Caco-2 (cell line): ENCODE measurements at regions not wholly inside any gene's neighbourhood (a gene's known extent, or its start where the extent isn't known, plus 50 kb on each side); places are given as distances from the start of the nearest gene placed in this dataset.
"Not testable (repeated sequence)": the region's sequence is repeated elsewhere in the genome, so short reads cannot be mapped to it uniquely, and the experiment has no call there.

Source experiments
- BruUV-seq: library from RNA; stranded (reverse); fragments of 400-500 nt; replicated peaks from 2 replicates; lab custom pipeline; 2021; lab: Mats Ljungman, UMichigan
- CTCF ChIA-PET: fragments of 300-600 bp; sonication (Branson Sonifier 250); formaldehyde crosslinking; loops from one replicate; lab custom pipeline; 2022; ENCODE audit warnings: antibody characterized with exemption; lab: Charles Lee
- POLR2A ChIA-PET: fragments of 300-600 bp; sonication (Branson Sonifier 250); formaldehyde crosslinking; loops from one replicate; lab custom pipeline; 2022; ENCODE audit warnings: antibody characterized with exemption; lab: Charles Lee
- DNase-seq, 2 experiments: peaks; one replicate each; pipeline versions ENCODE4 v3.0.0 to v3.0.0-alpha.2; 2020 to 2022
- H3K27me3 ChIP-seq: replicated peaks from 2 replicates; pipeline ENCODE4 v1.6.0; 2011; ENCODE audit warnings: low read length; ENCODE audit not compliant: control insufficient read depth, insufficient read depth
- H3K36me3 ChIP-seq: 2 replicates; pipeline ENCODE4 v1.5.1; 2011; ENCODE audit warnings: low read length; ENCODE audit not compliant: control insufficient read depth, insufficient read depth
- H3K4me1 ChIP-seq: fragments of 250-450 bp; sonication (Bioruptor Pico); 2 replicates; pipeline ENCODE4 v1.5.1; 2020; ENCODE audit warnings: mild to moderate bottlenecking
- H3K4me3 ChIP-seq: 2 replicates; pipeline ENCODE4 v1.5.1; 2011; ENCODE audit warnings: low read depth, mild to moderate bottlenecking, control low read depth, low read length
- H3K9me3 ChIP-seq: fragments of 250-450 bp; sonication (Bioruptor Pico); 2 replicates; pipeline ENCODE4 v1.5.1; 2020; ENCODE audit warnings: mild to moderate bottlenecking, moderate library complexity
- H3K27ac Mint-ChIP-seq: one replicate; pipeline ENCODE4 v1.8.0; 2022; ENCODE audit warnings: mixed read lengths; ENCODE audit not compliant: unreplicated experiment
- H3K27me3 Mint-ChIP-seq: one replicate; pipeline ENCODE4 v1.8.0; 2022; ENCODE audit warnings: mixed read lengths; ENCODE audit not compliant: insufficient read depth, unreplicated experiment
- H3K36me3 Mint-ChIP-seq: one replicate; pipeline ENCODE4 v1.8.0; 2022; ENCODE audit warnings: mild to moderate bottlenecking, mixed read lengths; ENCODE audit not compliant: insufficient read depth, unreplicated experiment
- H3K4me1 Mint-ChIP-seq: one replicate; pipeline ENCODE4 v1.8.0; 2022; ENCODE audit warnings: low read depth, mixed read lengths; ENCODE audit not compliant: unreplicated experiment
- H3K4me3 Mint-ChIP-seq: one replicate; pipeline ENCODE4 v1.8.0; 2022; ENCODE audit warnings: mild to moderate bottlenecking, moderate library complexity, mixed read lengths; ENCODE audit not compliant: unreplicated experiment
- H3K9me3 Mint-ChIP-seq: one replicate; pipeline ENCODE4 v1.8.0; 2022; ENCODE audit warnings: mixed read lengths; ENCODE audit not compliant: unreplicated experiment
- intact Hi-C: fragments of 100-400 bp; cut with micrococcal nuclease; formaldehyde crosslinking; loops from one replicate; pipeline ENCODE4 v1.10.0; 2022; ENCODE audit not compliant: unreplicated experiment
- TF ChIP-seq, protein P1 (sequence below), 2 experiments: fragments of 200-600 bp in 1 of 2; IDR thresholded peaks; 1 replicate in 1 of 2; 2 replicates in 1 of 2; pipeline versions ENCODE4 v1.5.1 to v1.8.0; 2011 to 2022; ENCODE audit warnings: antibody characterized with exemption in 1 of 2, control low read depth in 1 of 2, inconsistent platforms in 1 of 2, low read depth in 1 of 2, low read length in 1 of 2, mild to moderate bottlenecking in 1 of 2, moderate library complexity in 1 of 2; ENCODE audit not compliant: insufficient read depth in 1 of 2, severe bottlenecking in 1 of 2, unreplicated experiment in 1 of 2

DNA sequence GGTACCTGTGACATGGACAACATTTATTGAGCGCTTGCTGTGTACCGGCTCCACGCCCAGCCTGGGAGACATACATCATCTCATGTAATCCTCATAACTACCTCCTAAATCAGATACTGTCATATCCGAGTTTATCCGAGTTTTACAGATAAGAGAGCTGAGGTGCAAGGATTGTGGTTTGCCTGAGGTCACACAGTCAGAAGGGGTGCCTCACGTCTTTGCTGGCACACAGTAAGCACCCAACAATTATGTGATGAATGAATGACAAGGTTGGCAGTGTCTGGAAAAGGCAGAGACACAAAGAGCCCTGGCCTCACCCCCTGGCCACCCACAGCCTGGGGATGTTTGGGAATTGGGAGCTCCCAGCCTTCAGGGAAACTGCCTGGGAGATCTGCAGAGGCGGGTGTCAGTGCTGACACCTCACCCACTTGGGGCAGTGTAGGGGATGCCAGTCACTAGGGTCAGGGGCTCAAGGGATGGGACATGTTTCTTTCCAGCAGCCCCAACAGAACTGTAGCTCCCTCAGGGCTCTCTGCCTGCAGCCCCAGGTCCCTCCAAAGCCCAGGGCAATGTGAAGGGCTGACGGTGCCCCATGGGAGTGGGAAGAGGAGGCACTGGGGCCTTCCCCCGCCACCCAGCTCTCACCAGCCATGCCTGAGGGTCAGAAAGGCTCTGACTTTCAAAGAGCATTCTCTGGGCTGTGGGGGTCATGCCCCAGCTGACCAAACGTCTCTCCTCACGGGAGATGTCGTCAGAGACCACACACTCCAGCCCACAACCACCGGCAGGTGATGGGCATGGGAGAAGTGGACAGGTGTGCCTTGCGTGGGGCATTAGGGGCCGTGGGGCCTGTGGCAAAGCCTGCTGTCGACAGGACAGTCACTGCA is 157.5 kb downstream of the ZFP36L2 start:
- no TSS peak for BruUV-seq
- DNase-seq, result no peak
- H3K4me1 ChIP-seq, result peaks cover 26% of the 10 kb centered on the region
- ChIA-PET CTCF (interaction anchor here (1.0 kb wide), 1 partner anchor 93 kb away, joined by 4 read pairs; no protein-coding TSS in a partner anchor), POLR2A (no interaction called here)
- H3K4me1 Mint-ChIP-seq, result peaks cover 19% of the 10 kb centered on the region
- H3K36me3 Mint-ChIP-seq, result no peaks in the 10 kb centered on the region
- H3K36me3 ChIP-seq, result no peaks in the 10 kb centered on the region
- no peak overlapping the region for H3K27ac Mint-ChIP-seq
- peaks cover 19% of the 10 kb centered on the region for H3K9me3 Mint-ChIP-seq
- H3K27me3 ChIP-seq, result no peaks in the 10 kb centered on the region
- H3K4me3 ChIP-seq, result no peak overlapping the region
- no peaks in the 10 kb centered on the region for H3K27me3 Mint-ChIP-seq
- TF ChIP-seq, protein P1, sequence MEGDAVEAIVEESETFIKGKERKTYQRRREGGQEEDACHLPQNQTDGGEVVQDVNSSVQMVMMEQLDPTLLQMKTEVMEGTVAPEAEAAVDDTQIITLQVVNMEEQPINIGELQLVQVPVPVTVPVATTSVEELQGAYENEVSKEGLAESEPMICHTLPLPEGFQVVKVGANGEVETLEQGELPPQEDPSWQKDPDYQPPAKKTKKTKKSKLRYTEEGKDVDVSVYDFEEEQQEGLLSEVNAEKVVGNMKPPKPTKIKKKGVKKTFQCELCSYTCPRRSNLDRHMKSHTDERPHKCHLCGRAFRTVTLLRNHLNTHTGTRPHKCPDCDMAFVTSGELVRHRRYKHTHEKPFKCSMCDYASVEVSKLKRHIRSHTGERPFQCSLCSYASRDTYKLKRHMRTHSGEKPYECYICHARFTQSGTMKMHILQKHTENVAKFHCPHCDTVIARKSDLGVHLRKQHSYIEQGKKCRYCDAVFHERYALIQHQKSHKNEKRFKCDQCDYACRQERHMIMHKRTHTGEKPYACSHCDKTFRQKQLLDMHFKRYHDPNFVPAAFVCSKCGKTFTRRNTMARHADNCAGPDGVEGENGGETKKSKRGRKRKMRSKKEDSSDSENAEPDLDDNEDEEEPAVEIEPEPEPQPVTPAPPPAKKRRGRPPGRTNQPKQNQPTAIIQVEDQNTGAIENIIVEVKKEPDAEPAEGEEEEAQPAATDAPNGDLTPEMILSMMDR (IDR thresholded peaks at IDR 0.05; ENCODE audit: insufficient read depth in 1 of 2, low read depth in 1 of 2, low read length in 1 of 2, severe bottlenecking in 1 of 2, unreplicated experiment in 1 of 2), result no peak
- intact Hi-C loops, result no loop called here
- H3K9me3 ChIP-seq, result 0 out of 2 replicates have a peak, but pooled peaks cover 5% of the 10 kb centered on the region
- H3K4me3 Mint-ChIP-seq, result no peak overlapping the region

DNA sequence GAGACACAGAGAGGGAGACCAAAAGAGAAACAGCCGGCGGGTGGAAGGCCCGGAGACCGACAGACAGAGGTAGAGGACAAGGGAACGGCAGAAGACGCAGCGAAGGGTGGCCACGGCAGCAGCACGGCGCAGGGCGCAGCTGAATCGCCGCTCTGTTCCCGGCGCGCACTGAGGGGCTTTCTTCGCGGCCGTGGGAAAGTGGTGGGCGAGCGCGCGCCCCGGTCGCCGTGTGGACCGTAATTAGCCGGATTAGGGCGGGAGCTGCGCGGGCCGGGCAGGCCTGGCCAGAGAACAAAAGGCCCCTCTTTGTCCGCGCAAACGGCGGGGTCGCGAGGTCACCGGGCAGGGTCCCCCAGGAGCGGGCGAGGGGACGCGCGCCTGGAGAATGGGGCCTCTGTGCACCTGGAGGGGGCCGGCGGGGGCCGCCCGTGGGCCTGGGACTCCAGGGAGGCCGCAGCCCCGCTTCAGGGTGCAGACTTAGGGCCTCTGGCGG is 158.3 kb downstream of the ZFP36L2 start:
- no peaks in the 10 kb centered on the region for H3K36me3 Mint-ChIP-seq
- Histone ChIP-seq H3K9me3 (0 out of 2 replicates have a peak, but pooled peaks cover 5% of the 10 kb centered on the region), H3K4me1 (peaks cover 18% of the 10 kb centered on the region), H3K36me3 (no peaks in the 10 kb centered on the region), H3K4me3 (no peak overlapping the region), H3K27me3 (no peaks in the 10 kb centered on the region)
- BruUV-seq, result no TSS peak
- peaks cover 13% of the 10 kb centered on the region for H3K4me1 Mint-ChIP-seq
- POLR2A ChIA-PET, result no interaction called here
- TF ChIP-seq, protein P1 (IDR thresholded peaks at IDR 0.05; ENCODE audit: insufficient read depth in 1 of 2, low read depth in 1 of 2, low read length in 1 of 2, severe bottlenecking in 1 of 2, unreplicated experiment in 1 of 2), result no peak
- CTCF ChIA-PET, result no interaction called here
- H3K4me3 Mint-ChIP-seq, result no peak overlapping the region
- H3K9me3 Mint-ChIP-seq, result peaks cover 22% of the 10 kb centered on the region
- intact Hi-C loops, result no loop called here
- DNase-seq, result no peak
- H3K27ac Mint-ChIP-seq, result peak overlapping the region; percentile 64
- H3K27me3 Mint-ChIP-seq, result no peaks in the 10 kb centered on the region

DNA sequence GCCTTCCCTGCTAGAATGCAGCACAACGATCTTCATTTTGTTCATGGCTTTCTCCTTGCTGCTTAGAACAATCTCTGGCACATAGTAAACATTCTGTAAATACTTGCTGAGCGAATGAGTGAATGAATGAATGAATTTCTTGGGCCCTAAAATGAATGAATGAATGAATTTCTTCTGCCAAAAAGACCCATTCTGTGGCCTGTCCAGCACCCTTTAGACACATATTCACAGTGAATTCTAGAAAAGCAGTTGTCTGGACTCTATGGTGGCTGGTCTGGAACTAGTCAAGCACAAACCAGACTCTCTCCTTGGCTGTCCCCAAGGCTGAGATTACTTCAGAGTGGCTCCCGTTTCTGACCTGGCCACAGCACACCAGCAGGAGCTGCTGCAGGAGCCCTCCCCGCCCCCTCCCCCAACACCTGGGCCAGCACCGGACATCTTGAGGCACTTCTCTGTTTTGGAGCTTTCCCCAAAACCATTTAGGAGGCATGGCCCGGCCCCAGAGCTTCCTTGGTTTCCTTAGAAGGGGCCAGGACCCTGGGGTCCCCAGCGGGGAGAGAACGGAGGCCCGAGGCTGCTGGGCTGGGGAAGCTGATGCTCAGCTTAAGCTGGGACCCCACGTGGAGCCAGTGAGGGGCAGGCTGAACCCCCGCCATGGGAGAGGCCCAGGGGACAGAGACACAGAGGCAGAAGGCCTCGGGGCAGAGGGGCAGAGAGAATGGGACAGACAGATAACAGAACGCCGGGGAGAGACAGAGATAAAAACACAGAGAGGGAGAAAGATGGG is 159.0 kb downstream of the ZFP36L2 start:
- no peak overlapping the region for H3K4me3 ChIP-seq
- peak overlapping the region; percentile 64 for H3K27ac Mint-ChIP-seq
- TF ChIP-seq, protein P1 (IDR thresholded peaks at IDR 0.05; ENCODE audit: insufficient read depth in 1 of 2, low read depth in 1 of 2, low read length in 1 of 2, severe bottlenecking in 1 of 2, unreplicated experiment in 1 of 2), result no peak
- no peaks in the 10 kb centered on the region for H3K36me3 Mint-ChIP-seq
- peaks cover 18% of the 10 kb centered on the region for H3K4me1 ChIP-seq
- POLR2A ChIA-PET, result no interaction called here
- no TSS peak for BruUV-seq
- H3K9me3 ChIP-seq, result 0 out of 2 replicates have a peak, but pooled peaks cover 5% of the 10 kb centered on the region
- H3K4me1 Mint-ChIP-seq, result peaks cover 13% of the 10 kb centered on the region
- no peak overlapping the region for H3K4me3 Mint-ChIP-seq
- H3K36me3 ChIP-seq, result no peaks in the 10 kb centered on the region
- H3K27me3 ChIP-seq, result no peaks in the 10 kb centered on the region
- intact Hi-C loops, result no loop called here
- H3K9me3 Mint-ChIP-seq, result peaks cover 22% of the 10 kb centered on the region
- CTCF ChIA-PET, result no interaction called here
- no peak for DNase-seq
- H3K27me3 Mint-ChIP-seq, result no peaks in the 10 kb centered on the region

DNA sequence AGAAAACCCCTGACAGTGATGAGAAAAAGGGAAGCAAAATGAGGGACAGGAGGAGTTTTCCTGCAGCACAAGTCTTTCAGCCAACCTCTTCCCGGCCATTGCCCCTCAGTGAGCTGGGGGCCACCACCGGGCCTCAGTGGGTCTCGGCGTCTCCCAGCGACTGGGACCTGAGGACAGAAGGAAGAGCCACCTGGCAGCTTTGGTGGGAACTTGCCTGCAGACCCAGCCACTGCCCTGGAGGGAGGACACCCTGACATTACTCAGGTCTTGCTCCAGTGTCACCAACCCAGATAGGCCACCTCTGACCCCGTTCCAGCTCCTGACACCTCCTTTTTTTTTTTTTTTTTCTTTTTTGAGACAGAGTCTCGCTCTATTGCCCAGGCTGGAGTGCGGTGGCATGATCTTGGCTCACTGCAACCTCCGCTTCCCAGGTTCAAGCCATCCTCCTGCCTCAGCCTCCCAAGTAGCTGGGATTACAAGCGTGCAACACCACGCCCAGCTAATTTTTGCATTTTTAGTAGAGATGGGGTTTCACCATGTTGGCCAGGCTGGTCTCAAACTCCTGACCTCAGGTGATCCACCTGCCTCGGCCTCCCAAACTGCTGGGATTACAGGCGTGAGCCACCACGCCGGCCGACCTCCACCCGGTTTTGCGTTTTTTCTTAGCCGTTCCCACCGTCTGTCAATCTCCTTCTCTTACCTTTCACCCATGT is 159.7 kb downstream of the ZFP36L2 start:
- intact Hi-C loops, H3K4me3 ChIP-seq, H3K27me3 Mint-ChIP-seq, BruUV-seq, H3K36me3 ChIP-seq, H3K36me3 Mint-ChIP-seq, H3K4me3 Mint-ChIP-seq, CTCF ChIA-PET, H3K27me3 ChIP-seq, POLR2A ChIA-PET, H3K27ac Mint-ChIP-seq, DNase-seq: not testable (repeated sequence)
- Mint-ChIP-seq H3K9me3 (peaks cover 30% of the 10 kb centered on the region), H3K4me1 (peaks cover 13% of the 10 kb centered on the region)
- H3K4me1 ChIP-seq, result peaks cover 11% of the 10 kb centered on the region
- H3K9me3 ChIP-seq, result peaks cover 11% of the 10 kb centered on the region; the same call in 1 of the 2 replicates
